HFF-Myc (cell line): ENCODE measurements at regions not wholly inside any gene's neighbourhood (a gene's known extent, or its start where the extent isn't known, plus 50 kb on each side); places are given as distances from the start of the nearest gene placed in this dataset.
A peak's percentile ranks its signal among the peaks of the same experiment; 100 is the strongest.

Source experiments
- DNase-seq: peaks from one replicate; pipeline ENCODE4 v3.0.0-alpha.2; 2011; ENCODE audit warnings: low read depth; ENCODE audit errors: extremely low read depth
- H3K4me3 ChIP-seq: replicated peaks from 2 replicates; pipeline ENCODE4 v1.5.1; 2011; ENCODE audit warnings: low read depth, mild to moderate bottlenecking, control low read depth, low read length
- TF ChIP-seq, protein P1 (sequence below): IDR thresholded peaks from 2 replicates; pipeline ENCODE4 v1.5.1; 2012; ENCODE audit warnings: mild to moderate bottlenecking, low read depth, low read length, control low read depth; ENCODE audit errors: missing control alignments

- TF ChIP-seq, protein P1, sequence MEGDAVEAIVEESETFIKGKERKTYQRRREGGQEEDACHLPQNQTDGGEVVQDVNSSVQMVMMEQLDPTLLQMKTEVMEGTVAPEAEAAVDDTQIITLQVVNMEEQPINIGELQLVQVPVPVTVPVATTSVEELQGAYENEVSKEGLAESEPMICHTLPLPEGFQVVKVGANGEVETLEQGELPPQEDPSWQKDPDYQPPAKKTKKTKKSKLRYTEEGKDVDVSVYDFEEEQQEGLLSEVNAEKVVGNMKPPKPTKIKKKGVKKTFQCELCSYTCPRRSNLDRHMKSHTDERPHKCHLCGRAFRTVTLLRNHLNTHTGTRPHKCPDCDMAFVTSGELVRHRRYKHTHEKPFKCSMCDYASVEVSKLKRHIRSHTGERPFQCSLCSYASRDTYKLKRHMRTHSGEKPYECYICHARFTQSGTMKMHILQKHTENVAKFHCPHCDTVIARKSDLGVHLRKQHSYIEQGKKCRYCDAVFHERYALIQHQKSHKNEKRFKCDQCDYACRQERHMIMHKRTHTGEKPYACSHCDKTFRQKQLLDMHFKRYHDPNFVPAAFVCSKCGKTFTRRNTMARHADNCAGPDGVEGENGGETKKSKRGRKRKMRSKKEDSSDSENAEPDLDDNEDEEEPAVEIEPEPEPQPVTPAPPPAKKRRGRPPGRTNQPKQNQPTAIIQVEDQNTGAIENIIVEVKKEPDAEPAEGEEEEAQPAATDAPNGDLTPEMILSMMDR: no peak
- no peak overlapping the region for H3K4me3 ChIP-seq
- DNase-seq: peak; percentile 95
Measured at GRCh38 chr1:170309389-170310013, 163.7 kb downstream of the NTMT2 start.

DNA sequence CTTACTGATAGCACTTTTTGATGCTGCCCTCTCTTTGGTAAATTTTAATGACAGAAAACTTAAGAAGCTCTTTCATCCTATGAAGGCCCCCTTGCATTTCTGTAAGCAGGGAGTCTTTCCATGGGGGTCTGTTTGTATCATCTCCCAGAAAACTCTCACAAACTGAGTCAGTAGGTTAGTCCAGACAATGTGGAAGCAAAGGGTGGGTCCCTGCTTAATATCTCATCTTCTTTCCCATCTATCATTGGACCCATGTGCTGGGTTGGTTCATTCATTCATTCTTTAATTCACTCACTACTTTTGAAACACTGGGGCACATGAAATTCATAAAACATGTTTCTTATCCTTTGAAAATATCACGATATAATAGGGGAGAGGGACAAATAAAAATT, 164.3 kb downstream of the NTMT2 start:
- H3K4me3 ChIP-seq: no peak overlapping the region
- TF ChIP-seq, protein P1: no peak
- no peak for DNase-seq

- TF ChIP-seq, protein P1: no peak
- H3K4me3 ChIP-seq: no peak overlapping the region
- DNase-seq: no peak
Measured at GRCh38 chr1:170310951-170311350, 165.2 kb downstream of the NTMT2 start.

- TF ChIP-seq, protein P1: no peak
- H3K4me3 ChIP-seq: no peak overlapping the region
- DNase-seq: no peak
Measured at GRCh38 chr1:170313306-170313705, 167.5 kb downstream of the NTMT2 start.

GRCh38 chr1:170316270-170316669, 170.5 kb downstream of the NTMT2 start:
- no peak for DNase-seq
- TF ChIP-seq, protein P1: no peak
- no peak overlapping the region for H3K4me3 ChIP-seq

- no peak for DNase-seq
- no peak overlapping the region for H3K4me3 ChIP-seq
- TF ChIP-seq, protein P1: no peak
Measured at GRCh38 chr1:170318141-170318540, 172.4 kb downstream of the NTMT2 start.

GRCh38 chr1:170318736-170319135, 173.0 kb downstream of the NTMT2 start:
- TF ChIP-seq, protein P1: no peak
- DNase-seq: no peak
- H3K4me3 ChIP-seq: no peak overlapping the region
